IMR-90 (cell line): ENCODE measurements at regions not wholly inside any gene's neighbourhood (a gene's known extent, or its start where the extent isn't known, plus 50 kb on each side); places are given as distances from the start of the nearest gene placed in this dataset.

ENCODE experiments used
- ATAC-seq: fragments of 200-7000 bp; cut with Tn5 transposase; 2 replicates; pipeline ENCODE4 v1.9.1; 2020; ENCODE audit warnings: low read depth, mild to moderate bottlenecking, moderate library complexity
- BruUV-seq: library from RNA; stranded (reverse); fragments of 400-500 nt; replicated peaks from 2 replicates; lab custom pipeline; 2021; lab: Mats Ljungman, UMichigan
- CTCF ChIA-PET: fragments of 300-600 bp; formaldehyde crosslinking; extraction: SDS; loops from one replicate; lab custom pipeline; 2021; ENCODE audit warnings: antibody characterized with exemption; lab: Yijun Ruan, JAX
- POLR2A ChIA-PET: fragments of 300-600 bp; sonication (Branson Sonifier 250); formaldehyde crosslinking; loops from one replicate; lab custom pipeline; 2022; ENCODE audit warnings: antibody characterized with exemption; ENCODE audit not compliant: unreplicated experiment; lab: Charles Lee
- DNase-seq: peaks from one replicate; pipeline ENCODE4 v3.0.0; 2013
- H2AFZ ChIP-seq: replicated peaks from 2 replicates; pipeline ENCODE3; 2013; ENCODE audit warnings: low read length, mild to moderate bottlenecking; ENCODE audit not compliant: poor library complexity
- H2AK5ac ChIP-seq: 2 replicates; pipeline ENCODE4 v1.6.1; 2013; ENCODE audit warnings: low read depth, low read length, inconsistent platforms
- H2AK9ac ChIP-seq: replicated peaks from 2 replicates; pipeline ENCODE3; 2013; ENCODE audit warnings: mild to moderate bottlenecking, low read depth, low read length, moderate library complexity; ENCODE audit not compliant: poor library complexity
- H2BK120ac ChIP-seq: 2 replicates; pipeline ENCODE4 v1.6.1; 2013; ENCODE audit warnings: low read depth, low read length, inconsistent platforms
- H2BK15ac ChIP-seq: 3 replicates; pipeline ENCODE4 v1.6.1; 2013; ENCODE audit warnings: low read depth, low read length, inconsistent platforms
- H2BK20ac ChIP-seq: 2 replicates; pipeline ENCODE4 v1.6.1; 2013; ENCODE audit warnings: low read depth, mild to moderate bottlenecking, inconsistent platforms, low read length, moderate library complexity
- H2BK5ac ChIP-seq: 2 replicates; pipeline ENCODE4 v1.6.1; 2013; ENCODE audit warnings: mild to moderate bottlenecking, low read depth, low read length, inconsistent platforms; ENCODE audit not compliant: poor library complexity, severe bottlenecking
- H3K14ac ChIP-seq: replicated peaks from 2 replicates; pipeline ENCODE4 v1.6.1; 2013; ENCODE audit warnings: low read depth, low read length, inconsistent platforms
- H3K18ac ChIP-seq: 2 replicates; pipeline ENCODE4 v1.6.1; 2013; ENCODE audit warnings: low read depth, low read length, control low read depth
- H3K23ac ChIP-seq: 2 replicates; pipeline ENCODE4 v1.6.1; 2013; ENCODE audit warnings: low read depth, low read length, inconsistent platforms
- H3K27ac ChIP-seq: 2 replicates; pipeline ENCODE4 v1.5.1; 2013; ENCODE audit warnings: mild to moderate bottlenecking, control low read depth, low read length; ENCODE audit not compliant: insufficient read depth
- H3K27me3 ChIP-seq: 2 replicates; pipeline ENCODE4 v1.6.1; 2013; ENCODE audit warnings: low read length; ENCODE audit not compliant: control insufficient read depth, insufficient read depth
- H3K36me3 ChIP-seq: 2 replicates; pipeline ENCODE4 v1.6.1; 2013; ENCODE audit warnings: low read length, mixed read lengths; ENCODE audit not compliant: control insufficient read depth, insufficient read depth
- H3K4ac ChIP-seq: 2 replicates; pipeline ENCODE4 v1.6.1; 2013; ENCODE audit warnings: low read depth, low read length, inconsistent platforms
- H3K4me1 ChIP-seq: 2 replicates; pipeline ENCODE4 v1.6.1; 2013; ENCODE audit warnings: low read length, mixed read lengths; ENCODE audit not compliant: control insufficient read depth, insufficient read depth
- H3K4me2 ChIP-seq: 2 replicates; pipeline ENCODE4 v1.6.1; 2013; ENCODE audit warnings: low read depth, mild to moderate bottlenecking, control low read depth, low read length, moderate library complexity
- H3K4me3 ChIP-seq: 2 replicates; pipeline ENCODE4 v1.5.1; 2013; ENCODE audit warnings: low read depth, mild to moderate bottlenecking, control low read depth, low read length, moderate library complexity; ENCODE audit not compliant: insufficient read depth
- H3K56ac ChIP-seq: 2 replicates; pipeline ENCODE4 v1.6.1; 2013; ENCODE audit warnings: low read length, inconsistent platforms; ENCODE audit not compliant: insufficient read depth; ENCODE audit errors: extremely low read depth
- H3K79me1 ChIP-seq, 2 experiments: 2 replicates each; pipeline ENCODE4 v1.6.1; 2013; ENCODE audit warnings: low read length in 2 of 2, inconsistent platforms in 1 of 2, low read depth in 1 of 2
- H3K9ac ChIP-seq: 2 replicates; pipeline ENCODE4 v1.6.1; 2013; ENCODE audit warnings: low read depth, low read length, control low read depth
- H3K9me1 ChIP-seq: 2 replicates; pipeline ENCODE4 v1.6.1; 2013; ENCODE audit warnings: low read length, inconsistent platforms; ENCODE audit not compliant: insufficient read depth
- H3K9me3 ChIP-seq: 2 replicates; pipeline ENCODE4 v1.6.1; 2013; ENCODE audit warnings: low read length; ENCODE audit not compliant: control insufficient read depth, insufficient read depth
- H4K20me1 ChIP-seq: 2 replicates; pipeline ENCODE4 v1.6.1; 2013; ENCODE audit warnings: low read length, inconsistent platforms; ENCODE audit not compliant: insufficient read depth
- H4K5ac ChIP-seq: 2 replicates; pipeline ENCODE4 v1.6.1; 2013; ENCODE audit warnings: mild to moderate bottlenecking, low read depth, low read length, control low read depth
- H4K8ac ChIP-seq, 2 experiments: 2 replicates each; pipeline ENCODE4 v1.6.1; 2013; ENCODE audit warnings: low read depth in 2 of 2, low read length in 2 of 2, control low read depth in 1 of 2, inconsistent platforms in 1 of 2
- H4K91ac ChIP-seq: 2 replicates; pipeline ENCODE4 v1.6.1; 2013; ENCODE audit warnings: low read depth, low read length, inconsistent platforms; ENCODE audit not compliant: insufficient read depth
- BHLHE40 ChIP-seq: fragments of 150-350 bp; IDR thresholded peaks from 2 replicates; pipeline ENCODE4 v1.6.1; 2016; ENCODE audit warnings: mild to moderate bottlenecking, low read depth, low read length
- CHD1 ChIP-seq: IDR thresholded peaks from 2 replicates; pipeline ENCODE4 v1.6.1; 2012; ENCODE audit warnings: low read depth, low read length, improper control_type of control experiment
- FOS ChIP-seq: fragments of 150-350 bp; IDR thresholded peaks from 2 replicates; pipeline ENCODE4 v1.6.1; 2016; ENCODE audit warnings: low read depth, low read length
- MAFK ChIP-seq: IDR thresholded peaks from 2 replicates; pipeline ENCODE4 v1.6.1; 2012; ENCODE audit warnings: low read depth, low read length, improper control_type of control experiment
- MAZ ChIP-seq: IDR thresholded peaks from 2 replicates; pipeline ENCODE4 v1.6.1; 2012; ENCODE audit warnings: low read depth, mild to moderate bottlenecking, low read length, improper control_type of control experiment, moderate library complexity, borderline replicate concordance
- MXI1 ChIP-seq: IDR thresholded peaks from 2 replicates; pipeline ENCODE4 v1.6.1; 2012; ENCODE audit warnings: low read depth, mild to moderate bottlenecking, low read length, moderate library complexity, borderline replicate concordance
- NFE2L2 ChIP-seq: fragments of 150-350 bp; IDR thresholded peaks from 2 replicates; pipeline ENCODE4 v1.6.1; 2016; ENCODE audit warnings: low read depth, mild to moderate bottlenecking, low read length
- RAD21 ChIP-seq: IDR thresholded peaks from 2 replicates; pipeline ENCODE4 v1.6.1; 2012; ENCODE audit warnings: low read length, improper control_type of control experiment
- RCOR1 ChIP-seq: IDR thresholded peaks from 2 replicates; pipeline ENCODE4 v1.6.1; 2012; ENCODE audit warnings: mild to moderate bottlenecking, low read length, improper control_type of control experiment; ENCODE audit not compliant: insufficient replicate concordance
- RFX5 ChIP-seq: IDR thresholded peaks from 2 replicates; pipeline ENCODE4 v1.8.0; 2012; ENCODE audit warnings: low read depth, mild to moderate bottlenecking, low read length, moderate library complexity
- SMC3 ChIP-seq: fragments of 150-350 bp; IDR thresholded peaks from 2 replicates; pipeline ENCODE4 v1.6.1; 2016; ENCODE audit warnings: low read depth, mild to moderate bottlenecking, antibody characterized with exemption, low read length, moderate library complexity
- USF2 ChIP-seq: fragments of 150-350 bp; IDR thresholded peaks from 2 replicates; pipeline ENCODE4 v1.6.1; 2017; ENCODE audit warnings: mild to moderate bottlenecking, antibody characterized with exemption, low read length, low read depth
- WGBS, 2 experiments: methylation state at CpG; one replicate each; pipeline versions ENCODE4 v1.1.5 to v1.1.7; 2013; ENCODE audit warnings: missing lambda C conversion rate in 2 of 2; ENCODE audit not compliant: insufficient read length in 1 of 2; ENCODE audit errors: extremely low coverage in 2 of 2; 5-methylcytosine and 5-hydroxymethylcytosine counted together
- dilution Hi-C: fragments of 300-500 bp; cut with HindIII; formaldehyde crosslinking; loops from one replicate; pipeline ENCODE4 v1.14.3; 2018; ENCODE audit warnings: low sequenced_read_pairs; ENCODE audit not compliant: unreplicated experiment
- in situ Hi-C: fragments of 300-500 bp; cut with MboI; formaldehyde crosslinking; loops from 3 replicates; pipeline ENCODE4 v1.14.3; 2019; ENCODE audit warnings: low sequenced_read_pairs, inconsistent platforms, mixed read lengths
- intact Hi-C: fragments of 100-400 bp; cut with micrococcal nuclease; formaldehyde crosslinking; loops from 2 replicates; pipeline ENCODE4 v1.10.0; 2022
- TF ChIP-seq, protein P1 (sequence below): conservative IDR thresholded peaks from 2 replicates; pipeline ENCODE4 v1.5.1; 2012; ENCODE audit warnings: mild to moderate bottlenecking, low read depth, low read length, improper control_type of control experiment
- TF ChIP-seq, protein P2 (sequence below): fragments of 150-350 bp; IDR thresholded peaks from 2 replicates; pipeline ENCODE4 v1.6.1; 2016; ENCODE audit warnings: low read depth, mild to moderate bottlenecking, low read length, moderate library complexity, borderline replicate concordance

DNA sequence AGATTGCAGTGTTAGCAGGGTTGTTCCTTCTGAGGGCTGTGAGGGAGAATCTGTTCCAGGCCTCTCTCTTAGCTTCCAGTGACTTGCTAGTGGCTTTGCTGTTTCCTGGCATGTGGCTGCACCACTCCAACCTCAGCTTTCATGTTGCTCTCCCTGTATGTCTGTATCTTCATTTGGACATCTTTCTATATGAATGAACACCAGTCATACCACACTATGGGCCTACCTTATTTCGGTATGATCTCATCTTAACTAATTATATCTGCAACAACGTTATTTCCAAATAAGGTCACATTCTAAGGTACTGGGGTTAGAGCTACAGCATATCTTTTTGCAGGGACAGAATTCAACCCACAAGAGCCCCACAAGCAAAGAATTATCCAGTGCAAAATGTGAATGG lies 356.7 kb upstream of the UMPS start:
- Histone ChIP-seq H2BK120ac (no peak overlapping the region), H2AK5ac (no peak overlapping the region), H3K14ac (no peak overlapping the region), H3K27me3 (peaks cover 2% of the 10 kb centered on the region), H3K23ac (no peak overlapping the region), H2AK9ac (no peak overlapping the region), H3K36me3 (no peaks in the 10 kb centered on the region), H3K4me1 (no peaks in the 10 kb centered on the region), H4K20me1 (no peaks in the 10 kb centered on the region), H3K4me2 (no peak overlapping the region), H3K4me3 (no peak overlapping the region), H2BK15ac (no peak overlapping the region), H2AFZ (no peak overlapping the region), H4K5ac (no peak overlapping the region), H3K9ac (no peak overlapping the region), H2BK5ac (no peak overlapping the region), H3K9me3 (no peaks in the 10 kb centered on the region), H2BK20ac (no peak overlapping the region), H3K56ac (no peak overlapping the region), H3K79me1 (no peaks in the 10 kb centered on the region), H3K27ac (no peak overlapping the region), H4K8ac (no peak overlapping the region), H3K18ac (no peak overlapping the region), H3K9me1 (no peaks in the 10 kb centered on the region), H3K4ac (no peak overlapping the region), H4K91ac (no peak overlapping the region)
- ATAC-seq (no peak), DNase-seq (no peak)
- WGBS, 2 experiments: no CpG with 5 or more reads among the region's 2 CpGs
- intact Hi-C loops: no loop called here
- in situ Hi-C loops: no loop called here
- CTCF ChIA-PET: no interaction called here
- no TSS peak for BruUV-seq
- POLR2A ChIA-PET: no interaction called here
- no peak for TF ChIP-seq MXI1
- no peak for TF ChIP-seq USF2
- TF ChIP-seq, protein P1, sequence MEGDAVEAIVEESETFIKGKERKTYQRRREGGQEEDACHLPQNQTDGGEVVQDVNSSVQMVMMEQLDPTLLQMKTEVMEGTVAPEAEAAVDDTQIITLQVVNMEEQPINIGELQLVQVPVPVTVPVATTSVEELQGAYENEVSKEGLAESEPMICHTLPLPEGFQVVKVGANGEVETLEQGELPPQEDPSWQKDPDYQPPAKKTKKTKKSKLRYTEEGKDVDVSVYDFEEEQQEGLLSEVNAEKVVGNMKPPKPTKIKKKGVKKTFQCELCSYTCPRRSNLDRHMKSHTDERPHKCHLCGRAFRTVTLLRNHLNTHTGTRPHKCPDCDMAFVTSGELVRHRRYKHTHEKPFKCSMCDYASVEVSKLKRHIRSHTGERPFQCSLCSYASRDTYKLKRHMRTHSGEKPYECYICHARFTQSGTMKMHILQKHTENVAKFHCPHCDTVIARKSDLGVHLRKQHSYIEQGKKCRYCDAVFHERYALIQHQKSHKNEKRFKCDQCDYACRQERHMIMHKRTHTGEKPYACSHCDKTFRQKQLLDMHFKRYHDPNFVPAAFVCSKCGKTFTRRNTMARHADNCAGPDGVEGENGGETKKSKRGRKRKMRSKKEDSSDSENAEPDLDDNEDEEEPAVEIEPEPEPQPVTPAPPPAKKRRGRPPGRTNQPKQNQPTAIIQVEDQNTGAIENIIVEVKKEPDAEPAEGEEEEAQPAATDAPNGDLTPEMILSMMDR: no peak
- no peak for TF ChIP-seq RAD21
- TF ChIP-seq RCOR1: no peak
- no peak for TF ChIP-seq BHLHE40
- TF ChIP-seq CHD1: no peak
- TF ChIP-seq MAFK: no peak
- no peak for TF ChIP-seq MAZ
- TF ChIP-seq SMC3: no peak
- no peak for TF ChIP-seq FOS
- TF ChIP-seq NFE2L2: no peak
- TF ChIP-seq, protein P2, sequence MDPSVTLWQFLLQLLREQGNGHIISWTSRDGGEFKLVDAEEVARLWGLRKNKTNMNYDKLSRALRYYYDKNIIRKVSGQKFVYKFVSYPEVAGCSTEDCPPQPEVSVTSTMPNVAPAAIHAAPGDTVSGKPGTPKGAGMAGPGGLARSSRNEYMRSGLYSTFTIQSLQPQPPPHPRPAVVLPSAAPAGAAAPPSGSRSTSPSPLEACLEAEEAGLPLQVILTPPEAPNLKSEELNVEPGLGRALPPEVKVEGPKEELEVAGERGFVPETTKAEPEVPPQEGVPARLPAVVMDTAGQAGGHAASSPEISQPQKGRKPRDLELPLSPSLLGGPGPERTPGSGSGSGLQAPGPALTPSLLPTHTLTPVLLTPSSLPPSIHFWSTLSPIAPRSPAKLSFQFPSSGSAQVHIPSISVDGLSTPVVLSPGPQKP: no peak
- TF ChIP-seq RFX5: no peak
- dilution Hi-C loops: no loop called here
